LHCN-M2 (cell line): ENCODE measurements at regions not wholly inside any gene's neighbourhood (a gene's known extent, or its start where the extent isn't known, plus 50 kb on each side); places are given as distances from the start of the nearest gene placed in this dataset.

Experiments used
- DNase-seq: peaks from one replicate; pipeline ENCODE4 v3.0.0-alpha.2; 2012; ENCODE audit warnings: low read depth

DNA sequence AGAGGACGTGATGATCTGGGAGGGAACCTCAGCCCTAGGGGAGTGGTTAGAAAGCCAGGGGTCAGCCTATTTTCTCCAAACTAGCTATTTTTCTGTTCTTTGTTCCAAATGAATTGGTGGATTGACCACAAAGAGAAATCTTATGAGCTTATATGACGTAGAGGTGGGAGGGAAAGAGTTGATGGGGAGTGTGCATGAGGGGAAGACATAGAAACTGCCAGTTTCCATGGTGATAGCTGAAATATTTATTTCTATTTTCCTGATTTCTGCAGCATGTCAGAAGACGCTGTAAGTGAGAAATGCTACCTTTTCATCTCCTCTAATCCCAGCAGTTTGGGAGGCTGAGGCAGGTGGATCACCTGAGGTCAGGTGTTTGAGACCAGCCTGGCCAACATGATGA lies 51.4 kb upstream of the CISTR start:
- DNase-seq, result no peak

DNA sequence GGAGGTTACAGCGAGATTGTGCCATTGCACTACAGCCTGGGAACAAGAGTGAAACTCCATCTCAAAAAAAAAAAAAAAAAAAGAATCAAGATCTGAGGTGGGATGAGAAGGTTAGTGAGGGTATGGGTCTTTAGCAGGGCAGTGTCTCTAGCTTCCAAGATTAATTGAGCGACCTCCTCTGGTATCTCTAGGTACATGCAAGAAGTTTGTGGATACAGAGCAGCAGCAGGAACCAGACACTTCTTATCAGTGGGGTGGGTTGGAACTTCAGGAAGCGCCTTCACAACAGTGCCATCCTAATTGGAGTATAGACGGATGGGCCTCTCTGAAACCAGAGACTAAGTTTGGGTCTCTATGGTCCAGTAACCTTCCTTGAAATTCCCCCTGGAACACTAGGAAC lies 51.9 kb upstream of the CISTR start:
- DNase-seq, result no peak

DNA sequence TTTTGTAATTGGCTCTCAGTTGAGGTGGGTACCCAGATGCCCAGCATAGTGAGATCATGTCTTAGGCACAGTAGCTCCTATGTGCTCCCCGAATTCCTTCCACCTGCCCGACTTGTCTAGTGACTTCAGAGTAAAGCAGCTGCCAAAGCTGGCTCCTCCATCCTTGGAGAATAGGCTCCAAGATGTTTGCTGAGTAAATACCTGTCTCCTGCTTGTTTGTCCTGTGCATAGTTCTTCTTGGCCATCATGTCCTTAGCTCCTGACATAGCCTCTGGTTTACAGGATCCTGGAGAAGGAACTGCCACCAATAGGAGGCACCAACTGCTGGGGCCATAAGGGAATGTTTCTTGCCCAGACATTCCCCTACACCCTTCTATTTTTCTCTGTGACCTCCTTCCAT lies 52.6 kb upstream of the CISTR start:
- no peak for DNase-seq

DNA sequence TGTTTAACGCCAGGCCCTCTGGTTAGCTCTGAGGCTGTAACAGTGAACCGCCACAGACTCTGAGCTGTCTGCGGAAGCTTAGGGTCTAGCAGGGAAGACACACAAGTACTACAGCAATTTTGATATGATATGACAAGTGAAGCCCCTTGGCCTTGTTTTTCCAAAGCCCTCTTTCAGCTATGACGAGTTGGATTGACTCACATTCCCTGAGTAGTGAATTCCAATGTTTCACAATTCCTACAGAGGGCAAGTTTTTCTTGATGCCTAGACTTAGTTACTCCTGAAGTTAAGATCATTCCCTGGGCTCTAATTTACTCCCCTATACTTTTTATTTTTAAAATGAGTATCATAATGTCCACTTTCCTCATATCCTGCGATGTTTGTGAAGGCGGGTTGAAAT lies 53.3 kb upstream of the CISTR start:
- DNase-seq, result peak; percentile 24

DNA sequence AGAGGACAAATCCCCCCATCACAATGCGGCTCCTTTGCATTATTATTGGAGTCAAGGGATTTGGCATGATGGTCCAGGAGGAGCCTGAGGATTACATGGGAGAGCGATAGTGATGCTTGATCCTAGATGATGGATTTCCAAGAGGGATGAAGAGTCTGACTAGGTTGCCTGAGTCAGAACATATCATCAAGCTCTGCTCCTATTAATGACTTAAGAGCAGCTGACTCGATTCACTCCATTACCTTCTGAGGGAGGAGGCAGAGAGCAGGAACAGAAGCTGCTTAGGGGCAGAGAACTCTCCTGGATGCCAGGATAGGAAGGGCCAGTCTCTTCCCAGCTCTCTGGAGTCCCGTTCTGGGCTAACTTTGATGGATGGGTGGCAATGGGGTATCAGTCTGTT lies 54.0 kb upstream of the CISTR start:
- DNase-seq, result peak; percentile 45

DNA sequence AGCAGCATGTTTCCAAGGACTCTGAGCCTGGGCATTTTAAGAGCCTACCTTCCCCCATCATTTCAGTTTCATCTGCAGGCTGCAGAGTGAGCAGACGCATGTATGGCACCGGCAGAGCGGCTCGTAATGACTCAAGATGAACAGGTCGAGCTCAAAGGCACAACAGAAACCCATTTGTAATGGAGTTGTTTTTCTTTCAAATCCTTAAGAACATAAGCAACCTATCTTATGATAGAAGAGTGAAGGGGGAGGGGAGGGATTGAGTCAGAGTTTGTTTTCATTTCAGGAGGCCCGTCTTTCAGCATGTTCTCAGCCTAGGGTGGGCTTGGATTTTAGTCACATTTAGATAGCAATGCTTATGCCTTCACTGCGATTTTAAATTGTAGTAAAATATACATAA lies 54.9 kb upstream of the CISTR start:
- peak; percentile 83 for DNase-seq

DNA sequence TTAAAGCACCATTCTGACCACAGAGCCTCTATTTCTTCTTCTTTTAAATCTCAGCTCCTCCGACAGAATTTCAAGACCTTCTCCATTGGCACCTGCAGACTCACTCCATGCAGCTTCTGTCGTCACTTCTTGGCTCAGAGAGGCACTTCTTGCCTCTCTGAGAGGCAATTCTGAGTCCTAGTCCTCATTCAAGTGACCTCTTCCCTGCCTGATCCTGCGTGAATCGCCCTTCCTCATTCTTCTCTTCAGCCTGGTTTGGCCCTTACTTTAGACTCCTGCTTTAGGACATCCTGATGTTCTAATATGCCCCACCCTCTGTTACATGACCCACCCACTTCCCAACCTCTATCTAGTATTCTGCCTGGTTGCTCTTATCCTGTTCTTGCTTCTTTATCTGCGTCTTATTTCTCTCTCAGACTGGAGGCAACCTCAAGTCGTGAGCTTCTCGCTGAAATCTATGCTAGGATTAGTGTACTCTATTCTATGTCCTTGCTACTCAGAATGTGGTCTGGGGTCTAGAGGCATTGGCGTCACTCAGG lies 55.6 kb upstream of the CISTR start:
- DNase-seq, result no peak

DNA sequence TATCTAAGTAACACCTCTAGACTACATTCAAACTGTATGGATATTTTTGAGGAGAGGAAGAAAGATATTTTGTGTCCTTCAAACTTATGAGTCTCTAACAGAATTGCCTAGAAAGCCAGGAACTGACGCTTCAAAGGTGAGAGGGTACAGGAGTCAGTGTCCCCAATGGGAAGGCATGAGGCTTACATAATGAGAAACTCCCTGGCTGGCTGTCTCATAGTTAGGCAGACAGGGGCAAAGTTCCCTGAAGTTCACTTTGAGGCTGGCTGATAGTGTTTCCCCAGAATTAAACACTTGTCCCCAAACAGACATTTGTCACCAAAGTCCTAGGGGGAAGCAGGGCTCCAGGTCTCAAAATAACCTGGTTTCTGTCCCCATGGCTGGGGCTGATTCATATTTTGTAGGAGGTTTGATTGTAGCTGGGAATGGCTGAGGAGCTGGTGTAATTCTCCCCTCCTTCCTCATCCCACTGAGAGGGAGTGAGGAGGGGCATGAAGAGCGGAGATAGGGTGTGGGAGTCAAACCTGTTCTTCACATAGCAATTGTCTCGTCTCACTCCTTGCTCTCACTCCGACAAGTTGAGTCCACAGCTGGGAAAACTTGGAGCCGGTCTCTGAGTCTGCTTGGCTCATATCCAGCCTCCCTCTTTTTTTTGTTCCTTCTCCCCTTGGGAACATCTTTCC lies 56.4 kb upstream of the CISTR start:
- no peak for DNase-seq

DNA sequence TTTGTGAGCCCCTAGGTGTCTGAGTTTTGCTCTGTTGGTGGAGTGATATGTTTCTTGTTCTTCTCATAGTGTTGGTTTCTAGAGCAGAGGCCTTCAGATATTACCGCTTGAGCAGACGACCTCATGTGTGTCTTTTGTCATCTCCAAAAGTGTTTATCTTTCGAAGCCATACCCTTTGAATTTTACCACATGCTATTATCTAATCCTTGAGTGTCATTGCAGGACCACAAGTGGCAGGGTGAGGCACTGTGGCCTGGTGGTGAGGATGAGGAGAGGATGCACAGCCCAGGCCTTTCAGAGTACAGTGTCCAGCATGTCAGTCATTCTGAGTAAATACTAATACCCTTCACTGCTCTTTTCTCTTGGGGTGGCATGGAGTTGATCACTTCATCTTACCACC lies 57.2 kb upstream of the CISTR start:
- no peak for DNase-seq

DNA sequence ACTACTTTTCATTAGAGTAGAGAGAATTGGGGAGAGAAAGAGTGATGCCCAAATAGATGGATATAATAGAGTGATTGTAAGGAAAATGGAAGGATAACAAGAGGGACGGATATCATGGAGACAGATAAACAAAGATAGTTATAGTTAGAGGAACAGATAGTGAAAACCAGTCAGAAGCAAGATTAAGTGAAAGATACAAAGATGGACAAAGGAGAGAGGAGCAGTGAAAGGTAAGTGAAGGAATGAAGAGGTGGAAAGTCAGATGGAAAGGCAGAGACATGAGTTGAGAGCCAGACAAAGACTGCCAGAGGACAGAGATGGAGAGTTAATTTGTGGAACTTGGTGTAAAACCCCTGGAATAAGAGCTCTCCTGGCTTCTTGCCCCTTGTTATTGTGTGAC lies 59.2 kb upstream of the CISTR start:
- DNase-seq, result no peak

DNA sequence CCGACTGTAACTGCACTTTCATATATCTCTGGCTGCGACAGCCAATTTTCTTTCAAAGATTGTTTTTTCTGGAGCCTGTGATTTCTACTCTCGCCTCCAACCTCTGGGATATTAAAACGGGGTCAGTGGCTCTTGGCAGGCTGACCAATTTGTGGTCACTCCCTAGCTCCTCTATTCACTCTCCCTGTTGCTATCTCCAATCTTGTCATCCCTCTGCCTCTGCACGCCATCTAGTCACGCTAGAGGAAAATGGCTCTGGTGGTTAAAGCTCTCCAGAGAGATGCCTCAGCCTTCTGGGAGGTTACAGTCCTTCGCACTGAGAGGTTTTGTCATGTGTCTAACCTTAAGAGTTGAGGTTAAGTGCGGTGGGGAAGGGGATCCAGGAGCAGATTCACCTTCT lies 59.8 kb upstream of the CISTR start:
- DNase-seq, result peak; percentile 19

DNA sequence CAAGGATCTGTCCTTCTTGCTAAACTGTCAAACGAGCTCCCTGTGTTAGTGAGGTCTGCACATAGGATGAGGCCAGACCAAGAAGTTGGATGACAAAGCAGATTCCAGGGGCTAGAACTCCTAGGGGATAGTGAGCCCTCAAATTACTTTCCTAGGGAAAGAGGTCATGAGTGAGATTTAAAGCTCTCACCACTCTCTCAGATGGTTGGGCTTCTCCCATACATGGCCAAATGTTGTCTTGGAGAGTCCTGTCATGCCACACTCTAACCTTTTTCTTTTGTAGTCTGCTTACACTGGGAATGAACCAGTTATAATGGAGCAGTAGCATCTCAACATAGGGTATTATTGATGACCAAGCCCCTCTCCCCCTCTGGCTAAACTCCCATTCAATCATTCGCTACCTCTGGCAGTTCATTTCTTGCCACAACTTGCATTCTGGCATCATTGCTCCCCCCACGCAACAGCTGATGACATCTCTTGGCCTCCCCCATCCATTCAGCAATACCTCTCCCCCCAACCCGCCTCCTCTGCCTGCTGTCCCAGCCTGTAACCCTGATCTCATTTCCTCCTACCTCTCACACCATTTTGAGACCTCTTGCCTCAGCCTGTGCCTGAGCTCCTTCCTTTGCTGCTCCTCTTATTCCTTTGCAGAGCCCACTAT lies 64.7 kb upstream of the CISTR start:
- DNase-seq, result no peak

DNA sequence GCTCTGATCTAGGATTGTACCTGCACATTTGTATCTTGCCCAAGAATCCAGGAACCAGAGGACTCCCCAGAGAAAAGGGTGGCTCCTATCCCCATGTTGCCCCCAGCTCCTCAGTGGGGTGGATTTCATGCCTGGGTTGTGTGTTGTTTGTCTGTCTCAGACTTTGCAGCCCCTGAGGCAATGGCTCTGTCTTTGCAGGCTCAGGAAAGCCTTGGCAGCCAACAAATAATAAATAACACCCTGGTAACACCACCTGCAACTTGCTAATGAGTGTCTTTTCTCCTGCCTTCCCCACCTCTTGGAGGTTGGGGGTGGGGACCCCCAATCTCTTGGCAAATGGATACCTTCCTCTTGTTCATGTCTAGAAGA lies 65.2 kb upstream of the CISTR start:
- DNase-seq, result no peak

DNA sequence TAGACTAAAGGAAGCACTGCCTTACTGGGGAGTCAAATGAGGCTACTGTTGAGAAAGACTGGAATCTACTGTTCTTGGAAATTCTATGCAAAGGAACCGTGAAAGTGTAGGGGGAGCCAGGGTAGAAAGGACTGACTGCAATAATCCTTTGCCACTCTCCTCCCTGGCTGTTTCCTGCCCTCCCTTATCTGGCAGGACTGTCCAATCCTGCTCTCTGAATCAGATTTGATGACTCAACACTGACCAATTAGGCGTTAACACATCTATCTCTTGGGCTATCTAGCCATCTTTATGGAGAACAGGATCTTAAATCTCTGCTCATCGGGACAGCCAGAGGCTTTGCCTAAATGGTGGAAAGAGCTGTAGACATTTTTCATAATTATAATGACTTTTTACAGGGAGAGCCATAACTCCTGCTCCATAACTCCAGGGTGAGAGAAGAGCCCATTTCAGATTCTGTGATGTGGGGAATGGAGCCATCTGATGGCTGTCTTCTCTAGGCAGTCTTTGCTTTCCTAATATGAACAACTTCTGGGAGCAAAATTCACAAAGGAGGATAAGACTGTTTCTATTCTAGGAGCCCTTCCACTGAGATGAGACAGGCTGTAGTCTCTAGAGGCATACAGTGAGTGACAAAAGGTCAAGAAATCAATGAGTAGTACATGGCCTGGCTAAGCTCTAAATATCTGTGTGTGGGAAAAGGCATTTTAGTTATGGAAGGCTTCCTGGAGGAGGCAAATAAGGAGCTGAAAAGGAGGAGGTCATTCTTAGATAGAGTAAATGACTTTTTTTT lies 68.9 kb upstream of the CISTR start:
- peak; percentile 79 for DNase-seq

DNA sequence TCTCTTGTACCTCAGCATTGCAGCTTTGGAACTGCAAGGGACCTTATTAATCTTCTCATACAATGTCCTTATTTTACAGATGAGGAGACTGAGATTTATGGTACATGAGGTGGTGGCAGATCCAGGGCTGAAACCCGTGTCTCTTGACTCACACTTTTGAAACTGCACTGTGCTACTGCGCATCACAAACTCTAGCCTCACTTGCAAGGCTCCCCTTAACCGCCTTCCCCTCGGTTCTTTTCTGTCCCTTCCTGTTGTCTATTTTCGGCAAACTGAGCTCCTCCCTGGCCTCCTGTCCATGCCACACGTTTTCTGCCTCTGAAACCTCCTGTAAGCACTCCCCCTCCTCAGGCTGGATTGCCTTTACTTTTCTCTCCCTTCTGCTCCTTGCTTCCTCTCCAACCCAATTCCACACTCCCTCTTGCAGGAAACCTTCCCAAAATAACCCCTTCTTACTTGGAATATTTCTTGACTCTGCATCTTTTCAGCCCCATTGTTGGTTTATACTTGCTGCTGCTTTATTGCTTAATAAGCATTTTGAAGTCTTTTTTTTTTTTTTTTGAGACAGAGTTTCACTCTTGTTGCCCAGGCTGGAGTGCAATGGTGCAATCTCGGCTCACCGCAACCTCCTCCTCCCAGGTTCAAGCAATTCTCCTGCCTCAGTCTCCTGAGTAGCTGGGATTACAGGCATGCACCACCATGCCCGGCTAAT lies 72.4 kb upstream of the CISTR start:
- no peak for DNase-seq

DNA sequence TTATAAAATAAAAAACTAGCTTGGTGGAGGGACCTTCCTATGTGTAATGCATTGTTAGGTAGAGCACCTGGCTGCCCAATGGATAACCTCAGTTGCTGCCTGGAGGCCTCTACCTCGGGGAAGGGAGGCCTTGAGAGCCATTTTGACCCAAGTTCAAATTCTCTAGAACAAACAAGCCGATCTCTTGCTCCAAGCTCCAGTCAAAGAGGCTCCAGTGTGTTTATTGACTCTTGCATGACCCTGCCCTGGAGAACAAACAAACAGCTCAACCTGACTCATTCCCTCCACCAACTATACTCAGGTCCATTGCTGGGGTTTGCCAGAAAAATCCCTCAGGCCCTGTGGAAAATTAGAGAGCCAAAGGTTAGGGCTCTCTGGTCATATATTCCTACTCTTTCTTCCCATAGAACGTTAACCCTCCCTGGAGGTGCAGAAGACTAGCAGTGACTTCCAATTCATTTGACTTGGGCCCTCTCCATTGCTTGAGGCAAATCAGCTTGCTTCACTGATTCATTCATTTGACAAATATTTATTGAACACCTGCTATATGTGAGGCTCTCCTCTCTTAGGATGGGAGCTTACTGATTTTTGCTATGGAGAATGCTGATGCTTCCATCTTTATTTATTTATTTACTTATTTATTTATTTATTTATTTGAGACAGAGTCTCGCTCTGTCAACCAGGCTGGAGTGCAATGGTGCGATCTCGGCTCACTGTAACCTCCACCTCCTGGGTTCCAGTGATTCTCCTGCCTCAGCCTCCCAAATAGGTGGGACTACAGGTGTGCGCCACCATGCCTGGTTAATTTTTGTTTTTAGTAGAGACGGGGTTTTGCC lies 73.7 kb upstream of the CISTR start:
- peak; percentile 80 for DNase-seq

DNA sequence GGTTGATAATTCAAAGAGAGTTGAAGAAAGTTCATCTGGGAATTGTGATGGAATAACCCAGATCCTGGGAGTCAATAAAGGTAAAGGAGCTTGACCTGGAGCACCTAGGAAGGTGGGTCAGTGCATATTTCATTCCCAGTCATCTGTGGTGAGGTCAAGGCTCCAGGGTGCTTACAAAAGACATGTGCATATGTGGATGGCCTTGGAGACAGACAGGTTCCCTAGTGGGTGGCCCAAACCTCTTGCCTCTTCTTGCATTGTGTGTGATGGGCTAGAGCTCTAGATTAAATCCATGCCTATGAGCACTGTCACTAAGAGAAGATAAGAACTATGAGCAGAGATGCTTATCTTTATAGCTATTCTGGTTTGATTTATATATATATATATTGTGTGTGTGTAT lies 75.5 kb upstream of the CISTR start:
- no peak for DNase-seq

DNA sequence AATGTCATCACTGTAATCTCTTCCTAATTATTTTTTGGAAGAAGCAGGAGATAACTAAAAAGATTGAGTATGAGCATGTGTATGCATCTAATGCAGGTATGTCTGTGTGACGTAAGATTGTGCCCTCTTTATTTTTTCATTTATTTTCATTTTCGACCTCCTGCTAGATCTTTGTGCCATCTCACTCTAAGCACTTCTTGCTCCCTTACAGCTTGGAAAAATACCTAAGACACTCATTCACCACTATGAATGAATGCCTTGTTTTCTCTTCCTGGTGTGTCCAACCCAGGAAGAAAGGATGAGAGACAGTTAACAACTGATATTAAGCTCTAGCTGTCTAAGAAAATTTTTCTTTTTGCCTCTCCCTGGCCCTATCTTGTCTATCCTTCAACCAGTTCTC lies 76.8 kb upstream of the CISTR start:
- no peak for DNase-seq

DNA sequence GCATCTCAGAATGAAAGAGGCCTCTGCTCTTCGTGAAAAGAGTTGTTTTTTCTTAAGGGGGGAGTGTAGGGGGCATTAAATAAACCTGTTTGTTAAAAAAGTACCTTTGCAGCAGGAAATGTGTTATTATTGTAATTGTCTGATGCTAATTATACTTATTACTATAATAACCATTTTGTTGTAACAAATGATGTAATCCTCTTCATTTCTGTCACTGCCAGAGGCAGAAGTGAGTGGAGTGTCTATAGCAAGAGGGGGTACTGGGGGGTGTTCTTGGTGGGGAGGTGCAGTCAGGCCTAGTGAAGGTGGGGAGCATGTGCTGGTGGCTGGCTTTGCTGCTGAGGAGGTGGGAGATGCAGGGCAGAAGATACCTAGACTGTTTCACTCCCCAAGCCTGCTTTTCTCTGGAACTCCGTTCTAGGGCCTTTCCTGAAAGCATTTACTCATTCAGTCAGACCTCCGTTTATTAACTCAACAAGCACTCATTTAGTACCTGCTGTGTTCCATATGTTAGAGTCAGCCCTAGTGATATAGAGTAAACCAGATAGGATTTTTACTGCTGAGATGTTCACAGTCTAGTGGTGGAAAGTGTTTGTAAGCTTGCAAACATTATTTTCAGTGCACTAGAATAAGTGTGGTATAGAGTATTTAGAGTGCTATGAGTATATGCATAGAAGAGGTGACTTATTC lies 77.5 kb upstream of the CISTR start:
- DNase-seq, result no peak

DNA sequence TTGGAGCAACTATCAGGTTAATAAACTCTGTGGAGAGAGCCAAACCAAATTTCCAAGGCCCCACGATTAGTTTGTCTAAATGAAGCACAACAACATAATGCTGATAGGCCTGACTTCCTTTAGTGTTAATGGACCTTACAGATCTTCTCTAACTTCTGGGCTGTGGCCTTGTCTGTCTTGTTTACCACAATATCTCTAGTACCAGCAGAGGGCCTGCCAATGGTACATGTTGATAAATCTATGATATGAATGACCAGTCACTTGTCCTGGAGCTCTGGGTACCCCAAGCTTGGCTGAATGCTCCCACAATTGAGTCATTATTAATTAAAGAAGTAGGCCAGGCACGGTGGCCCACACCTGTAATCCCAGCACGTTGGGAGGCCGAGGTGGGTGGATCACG lies 78.9 kb upstream of the CISTR start:
- DNase-seq, result no peak
